ENCODE measurements at regions not wholly inside any gene's neighbourhood (a gene's known extent, or its start where the extent isn't known, plus 50 kb on each side); places are given as distances from the start of the nearest gene placed in this dataset.

DNA sequence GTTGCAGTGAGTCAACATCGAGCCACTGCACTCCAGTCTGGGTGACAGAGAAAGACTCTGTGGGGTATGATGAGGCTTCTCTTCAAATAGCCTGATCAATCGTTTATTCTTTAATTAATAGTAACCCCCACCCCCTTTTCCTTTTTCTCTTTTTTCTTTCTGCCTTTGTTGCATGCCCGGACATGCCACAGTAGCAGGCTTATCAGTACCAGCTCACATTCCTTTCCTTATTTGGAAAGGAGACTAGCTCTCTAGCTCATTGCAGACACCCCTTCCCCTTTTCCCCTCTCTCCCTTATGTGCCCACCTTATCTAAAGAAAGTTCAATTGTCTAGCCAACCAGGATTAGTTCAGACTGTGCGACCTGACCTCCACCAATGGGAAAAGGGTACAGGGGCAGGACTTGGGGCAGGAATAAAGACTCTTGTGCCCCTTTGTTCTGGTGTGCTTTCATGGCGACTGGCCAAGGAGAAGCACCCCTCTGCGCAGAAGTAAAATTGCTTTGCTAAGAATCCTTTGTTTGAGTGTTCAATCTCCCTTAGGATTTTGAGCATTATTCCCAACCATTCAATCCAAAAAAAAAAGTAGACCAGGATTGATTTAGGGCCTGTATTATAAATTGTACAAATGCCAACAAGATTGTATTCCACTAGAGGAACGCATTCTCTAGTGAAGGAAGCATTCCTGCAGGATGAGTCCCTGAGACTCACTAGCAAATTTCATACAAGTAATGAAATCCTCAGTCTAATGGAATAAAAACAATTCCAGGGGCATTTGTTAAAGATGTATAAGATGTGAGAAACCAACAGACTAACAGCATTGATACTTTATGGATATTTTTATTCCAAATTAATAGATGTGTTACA, 95.8 kb upstream of the SNRPN start:
- Mint-ChIP-seq H3K9me3 (peaks cover 23% of the 10 kb centered on the region), H3K36me3 (peaks cover 32% of the 10 kb centered on the region), H3K27ac (peak overlapping the region; percentile 100), H3K27me3 (ENCODE audit: low read depth) (no peaks in the 10 kb centered on the region), H3K4me3 (no peak overlapping the region), H3K4me1 (peaks cover 52% of the 10 kb centered on the region)
- ChIA-PET CTCF (no interaction called here), POLR2A (interaction anchor here (2.7 kb wide), 1 partner anchor 97 kb away, joined by 13 read pairs; no protein-coding TSS in a partner anchor)
- DNase-seq (ENCODE audit: low spot score) (no peak), ATAC-seq (peak; percentile 50)
- peak; percentile 75; the same call in 1 of the 2 replicates for TF ChIP-seq TP53 (CRISPR knock-in tag; IDR thresholded peaks at IDR 0.05)
- TF ChIP-seq, protein P1, sequence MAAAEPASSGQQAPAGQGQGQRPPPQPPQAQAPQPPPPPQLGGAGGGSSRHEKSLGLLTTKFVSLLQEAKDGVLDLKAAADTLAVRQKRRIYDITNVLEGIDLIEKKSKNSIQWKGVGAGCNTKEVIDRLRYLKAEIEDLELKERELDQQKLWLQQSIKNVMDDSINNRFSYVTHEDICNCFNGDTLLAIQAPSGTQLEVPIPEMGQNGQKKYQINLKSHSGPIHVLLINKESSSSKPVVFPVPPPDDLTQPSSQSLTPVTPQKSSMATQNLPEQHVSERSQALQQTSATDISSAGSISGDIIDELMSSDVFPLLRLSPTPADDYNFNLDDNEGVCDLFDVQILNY (CRISPR knock-in tag; IDR thresholded peaks at IDR 0.05), result no peak
- TF ChIP-seq EMX1 (CRISPR knock-in tag; IDR thresholded peaks at IDR 0.05), result no peak
- TF ChIP-seq, protein P2, sequence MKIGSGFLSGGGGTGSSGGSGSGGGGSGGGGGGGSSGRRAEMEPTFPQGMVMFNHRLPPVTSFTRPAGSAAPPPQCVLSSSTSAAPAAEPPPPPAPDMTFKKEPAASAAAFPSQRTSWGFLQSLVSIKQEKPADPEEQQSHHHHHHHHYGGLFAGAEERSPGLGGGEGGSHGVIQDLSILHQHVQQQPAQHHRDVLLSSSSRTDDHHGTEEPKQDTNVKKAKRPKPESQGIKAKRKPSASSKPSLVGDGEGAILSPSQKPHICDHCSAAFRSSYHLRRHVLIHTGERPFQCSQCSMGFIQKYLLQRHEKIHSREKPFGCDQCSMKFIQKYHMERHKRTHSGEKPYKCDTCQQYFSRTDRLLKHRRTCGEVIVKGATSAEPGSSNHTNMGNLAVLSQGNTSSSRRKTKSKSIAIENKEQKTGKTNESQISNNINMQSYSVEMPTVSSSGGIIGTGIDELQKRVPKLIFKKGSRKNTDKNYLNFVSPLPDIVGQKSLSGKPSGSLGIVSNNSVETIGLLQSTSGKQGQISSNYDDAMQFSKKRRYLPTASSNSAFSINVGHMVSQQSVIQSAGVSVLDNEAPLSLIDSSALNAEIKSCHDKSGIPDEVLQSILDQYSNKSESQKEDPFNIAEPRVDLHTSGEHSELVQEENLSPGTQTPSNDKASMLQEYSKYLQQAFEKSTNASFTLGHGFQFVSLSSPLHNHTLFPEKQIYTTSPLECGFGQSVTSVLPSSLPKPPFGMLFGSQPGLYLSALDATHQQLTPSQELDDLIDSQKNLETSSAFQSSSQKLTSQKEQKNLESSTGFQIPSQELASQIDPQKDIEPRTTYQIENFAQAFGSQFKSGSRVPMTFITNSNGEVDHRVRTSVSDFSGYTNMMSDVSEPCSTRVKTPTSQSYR (CRISPR knock-in tag; IDR thresholded peaks at IDR 0.05), result no peak
- TF ChIP-seq, protein P3, sequence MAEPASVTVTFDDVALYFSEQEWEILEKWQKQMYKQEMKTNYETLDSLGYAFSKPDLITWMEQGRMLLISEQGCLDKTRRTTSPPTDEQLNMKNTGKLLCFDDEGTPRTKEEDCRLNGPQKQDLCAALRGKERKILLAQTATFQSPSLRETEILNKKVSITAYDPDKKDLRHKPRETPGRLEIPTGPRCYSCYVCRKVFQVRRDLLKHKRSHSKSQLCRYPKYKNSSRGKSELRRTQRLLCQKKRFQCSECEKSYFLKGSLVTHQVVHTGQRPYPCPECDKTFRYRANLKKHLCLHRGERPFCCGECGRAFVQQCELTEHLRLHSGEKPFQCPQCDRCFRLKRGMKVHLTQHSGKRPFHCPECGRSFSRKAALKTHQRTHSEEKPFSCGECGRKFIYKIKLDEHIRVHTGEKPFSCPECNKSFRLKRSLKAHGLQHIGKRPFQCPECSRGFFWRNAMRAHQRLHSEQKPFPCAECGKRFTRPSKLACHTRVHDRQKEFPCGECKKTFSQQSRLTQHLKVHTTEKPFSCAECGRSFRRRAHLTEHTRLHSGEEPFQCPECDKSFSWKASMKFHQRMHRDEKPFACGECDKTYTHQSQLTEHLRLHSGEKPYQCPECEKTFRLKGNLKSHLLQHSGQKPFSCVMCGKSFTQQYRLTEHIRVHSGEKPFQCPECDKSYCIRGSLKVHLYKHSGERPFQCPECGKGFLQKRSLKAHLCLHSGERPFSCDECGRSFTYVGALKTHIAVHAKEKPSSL (CRISPR knock-in tag; conservative IDR thresholded peaks at IDR 0.05), result no peak
- TF ChIP-seq ESRRA (CRISPR knock-in tag; IDR thresholded peaks at IDR 0.05; ENCODE audit: borderline replicate concordance), result no peak
- TF ChIP-seq ZNF138 (CRISPR knock-in tag; conservative IDR thresholded peaks at IDR 0.05), result no peak

DNA sequence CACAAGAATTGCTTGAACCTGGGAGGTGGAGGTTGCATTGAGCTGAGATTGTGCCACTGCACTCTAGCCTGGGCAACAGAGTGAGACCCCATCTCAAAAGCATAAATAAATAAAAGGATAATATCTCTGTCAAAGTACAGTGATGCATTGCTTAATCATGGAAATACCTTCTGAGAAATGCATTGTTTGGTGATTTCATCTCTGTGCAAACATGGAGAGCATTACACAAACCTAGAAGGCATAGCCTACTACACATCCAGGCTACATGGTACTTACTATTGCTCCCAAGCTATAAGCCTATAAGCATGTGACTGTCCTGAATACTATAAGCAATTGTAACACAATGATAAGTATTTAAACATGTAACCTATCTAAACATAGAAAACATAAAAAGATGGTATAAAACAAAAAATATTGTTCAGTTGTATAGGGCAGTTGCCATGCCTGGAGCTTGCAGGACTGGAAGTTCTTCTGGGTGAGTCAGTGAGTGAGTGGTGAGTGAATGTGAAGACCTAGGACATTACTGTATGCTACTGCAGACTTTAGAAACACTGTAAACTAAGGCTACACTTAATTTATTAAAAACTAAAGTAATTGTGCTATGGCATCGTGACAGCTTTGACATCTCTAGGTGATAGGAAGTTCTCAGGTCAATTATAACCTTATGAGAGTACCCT, 93.6 kb upstream of the SNRPN start:
- Mint-ChIP-seq H3K4me3 (no peak overlapping the region), H3K27ac (no peak overlapping the region), H3K9me3 (peaks cover 32% of the 10 kb centered on the region), H3K36me3 (peaks cover 34% of the 10 kb centered on the region), H3K27me3 (ENCODE audit: low read depth) (no peaks in the 10 kb centered on the region), H3K4me1 (peaks cover 50% of the 10 kb centered on the region)
- TF ChIP-seq FOXJ3 (CRISPR knock-in tag; IDR thresholded peaks at IDR 0.05; ENCODE audit: borderline replicate concordance) (no peak), ZNF121 (CRISPR knock-in tag; IDR thresholded peaks at IDR 0.05) (0 out of 2 replicates have a peak, but pooled peaks have one; percentile 6), HMGA2 (CRISPR knock-in tag; IDR thresholded peaks at IDR 0.05) (no peak)
- ChIA-PET CTCF (no interaction called here), POLR2A (no interaction called here)
- no peak for DNase-seq (ENCODE audit: low spot score)
- no peak for ATAC-seq

- DNase-seq (ENCODE audit: low spot score) (no peak), ATAC-seq (peak; percentile 29)
- peaks cover 30% of the 10 kb centered on the region for H3K36me3 Mint-ChIP-seq
- peaks cover 37% of the 10 kb centered on the region for H3K9me3 Mint-ChIP-seq
- POLR2A ChIA-PET, result no interaction called here
- H3K27ac Mint-ChIP-seq, result peak overlapping the region; percentile 86
- peaks cover 41% of the 10 kb centered on the region for H3K4me1 Mint-ChIP-seq
- H3K27me3 Mint-ChIP-seq (ENCODE audit: low read depth), result no peaks in the 10 kb centered on the region
- TF ChIP-seq ZBTB21 (CRISPR knock-in tag; IDR thresholded peaks at IDR 0.05; ENCODE audit: borderline replicate concordance) (no peak), ZSCAN18 (CRISPR knock-in tag; IDR thresholded peaks at IDR 0.05) (no peak), CREM (CRISPR knock-in tag; IDR thresholded peaks at IDR 0.05) (no peak)
- TF ChIP-seq, protein P4, sequence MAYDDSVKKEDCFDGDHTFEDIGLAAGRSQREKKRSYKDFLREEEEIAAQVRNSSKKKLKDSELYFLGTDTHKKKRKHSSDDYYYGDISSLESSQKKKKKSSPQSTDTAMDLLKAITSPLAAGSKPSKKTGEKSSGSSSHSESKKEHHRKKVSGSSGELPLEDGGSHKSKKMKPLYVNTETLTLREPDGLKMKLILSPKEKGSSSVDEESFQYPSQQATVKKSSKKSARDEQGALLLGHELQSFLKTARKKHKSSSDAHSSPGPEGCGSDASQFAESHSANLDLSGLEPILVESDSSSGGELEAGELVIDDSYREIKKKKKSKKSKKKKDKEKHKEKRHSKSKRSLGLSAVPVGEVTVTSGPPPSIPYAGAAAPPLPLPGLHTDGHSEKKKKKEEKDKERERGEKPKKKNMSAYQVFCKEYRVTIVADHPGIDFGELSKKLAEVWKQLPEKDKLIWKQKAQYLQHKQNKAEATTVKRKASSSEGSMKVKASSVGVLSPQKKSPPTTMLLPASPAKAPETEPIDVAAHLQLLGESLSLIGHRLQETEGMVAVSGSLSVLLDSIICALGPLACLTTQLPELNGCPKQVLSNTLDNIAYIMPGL (CRISPR knock-in tag; IDR thresholded peaks at IDR 0.05), result no peak
- no peak overlapping the region for H3K4me3 Mint-ChIP-seq
- CTCF ChIA-PET, result no interaction called here
Measured at GRCh38 chr15:24862726-24863521, 91.9 kb upstream of the SNRPN start.
